GM12878 (cell line): ENCODE measurements at regions not wholly inside any gene's neighbourhood (a gene's known extent, or its start where the extent isn't known, plus 50 kb on each side); places are given as distances from the start of the nearest gene placed in this dataset.

ENCODE experiments used
- ATAC-seq: fragments of 200-7000 bp; cut with Tn5 transposase; 3 replicates; pipeline ENCODE4 v1.9.1; 2020; ENCODE audit warnings: mild to moderate bottlenecking, moderate library complexity
- BruUV-seq: library from RNA; stranded (reverse); fragments of 400-500 nt; replicated peaks from 2 replicates; lab custom pipeline; 2021; lab: Mats Ljungman, UMichigan
- CTCF ChIA-PET: fragments of 300-600 bp; sonication (Branson Sonifier 250); formaldehyde crosslinking; extraction: SDS; loops from one replicate; lab custom pipeline; 2021; ENCODE audit warnings: inconsistent platforms; lab: Yijun Ruan, JAX
- POLR2A ChIA-PET: fragments of 350-600 bp; formaldehyde crosslinking; extraction: SDS; loops from one replicate; lab custom pipeline; 2021; ENCODE audit warnings: inconsistent platforms; lab: Charles Lee
- RAD21 ChIA-PET: fragments of 300-600 bp; sonication (Branson Sonifier 250); formaldehyde crosslinking; loops from one replicate; lab custom pipeline; 2023; ENCODE audit warnings: antibody characterized with exemption; ENCODE audit not compliant: unreplicated experiment; lab: Charles Lee
- SMC1A ChIA-PET: fragments of 300-600 bp; sonication (Branson Sonifier 250); formaldehyde crosslinking; loops from one replicate; lab custom pipeline; 2023; ENCODE audit not compliant: unreplicated experiment, uncharacterized antibody; lab: Charles Lee
- DNase-seq: peaks from one replicate; pipeline ENCODE4 v3.0.0-alpha.2; 2011; ENCODE audit warnings: low read depth, low spot score
- FAIRE-seq: peaks from 3 replicates; lab custom pipeline; 2011; peaks lifted over from hg19 to GRCh38; lab: Jason Lieb, UNC
- H2AFZ ChIP-seq: 2 replicates; pipeline ENCODE4 v1.6.0; 2011; ENCODE audit warnings: low read depth, low read length, control low read depth; ENCODE audit not compliant: control insufficient read depth
- H3K27ac ChIP-seq: 2 replicates; pipeline ENCODE4 v1.5.1; 2011; ENCODE audit warnings: control low read depth; ENCODE audit not compliant: control insufficient read depth, insufficient read depth
- H3K27me3 ChIP-seq, 2 experiments: replicated peaks in 1 of 2; 2 replicates each; pipeline versions ENCODE4 v1.6.0 to v1.6.1; 2011; ENCODE audit warnings: low read length in 1 of 2; ENCODE audit not compliant: control insufficient read depth in 2 of 2, insufficient read depth in 2 of 2
- H3K36me3 ChIP-seq, 2 experiments: 2 replicates each; pipeline ENCODE4 v1.5.1; 2011; ENCODE audit warnings: low read length in 1 of 2; ENCODE audit not compliant: control insufficient read depth in 2 of 2, insufficient read depth in 2 of 2
- H3K4me1 ChIP-seq: 2 replicates; pipeline ENCODE4 v1.6.1; 2011; ENCODE audit warnings: mild to moderate bottlenecking, low read length, moderate library complexity, mixed read lengths; ENCODE audit not compliant: control insufficient read depth, insufficient read depth
- H3K4me2 ChIP-seq: 2 replicates; pipeline ENCODE4 v1.6.0; 2011; ENCODE audit warnings: control low read depth; ENCODE audit not compliant: control insufficient read depth, insufficient read depth
- H3K4me3 ChIP-seq: fragments of 200-600 bp; sonication (generic); 2 replicates; pipeline ENCODE4 v1.5.1; 2016
- H3K79me2 ChIP-seq: 2 replicates; pipeline ENCODE4 v1.6.0; 2011; ENCODE audit warnings: low read length; ENCODE audit not compliant: control insufficient read depth, insufficient read depth
- H3K9ac ChIP-seq: 2 replicates; pipeline ENCODE4 v1.8.0; 2011; ENCODE audit warnings: low read length, control low read depth, mixed read lengths; ENCODE audit not compliant: control insufficient read depth, insufficient read depth
- H3K9me3 ChIP-seq: replicated peaks from 3 replicates; pipeline ENCODE4 v1.5.1; 2011; ENCODE audit warnings: mild to moderate bottlenecking, low read length; ENCODE audit not compliant: control insufficient read depth, insufficient read depth
- H4K20me1 ChIP-seq: 2 replicates; pipeline ENCODE4 v1.6.0; 2011; ENCODE audit not compliant: control insufficient read depth, insufficient read depth
- ATF3 ChIP-seq: IDR thresholded peaks from 2 replicates; pipeline ENCODE4 v1.6.1; 2011; ENCODE audit warnings: low read depth, mild to moderate bottlenecking, low read length, moderate library complexity, borderline replicate concordance; ENCODE audit errors: extremely low read depth
- CHD1 ChIP-seq: IDR thresholded peaks from 2 replicates; pipeline ENCODE4 v1.6.1; 2012; ENCODE audit warnings: low read depth, low read length, improper control_type of control experiment
- HCFC1 ChIP-seq: fragments of 150-350 bp; IDR thresholded peaks from 2 replicates; pipeline ENCODE4 v1.6.1; 2014; ENCODE audit warnings: low read length
- KAT2A ChIP-seq: conservative IDR thresholded peaks from 2 replicates; pipeline ENCODE4 v1.6.1; 2011; ENCODE audit warnings: low read depth, low read length; ENCODE audit not compliant: control insufficient read depth
- MYB ChIP-seq: fragments of 150-350 bp; IDR thresholded peaks from 2 replicates; pipeline ENCODE4 v1.6.1; 2014; ENCODE audit warnings: mild to moderate bottlenecking, low read depth, low read length, borderline replicate concordance
- POLR2AphosphoS5 ChIP-seq: IDR thresholded peaks from 2 replicates; pipeline ENCODE4 v1.6.1; 2011; ENCODE audit warnings: mild to moderate bottlenecking, low read length, inconsistent platforms
- POU2F2 ChIP-seq: IDR thresholded peaks from 3 replicates; pipeline ENCODE4 v1.6.1; 2011; ENCODE audit warnings: low read depth, mild to moderate bottlenecking, low read length, borderline replicate concordance
- PRDM15 ChIP-seq: fragments of 450-650 bp; formaldehyde crosslinking; IDR thresholded peaks from 2 replicates; pipeline ENCODE4 v1.4.0; 2020; ENCODE audit warnings: mild to moderate bottlenecking, moderate library complexity
- REST ChIP-seq: IDR thresholded peaks from 2 replicates; pipeline ENCODE4 v1.6.1; 2012; ENCODE audit warnings: mild to moderate bottlenecking, low read depth, low read length
- SIX5 ChIP-seq: IDR thresholded peaks from 2 replicates; pipeline ENCODE4 v1.6.1; 2011; ENCODE audit warnings: mild to moderate bottlenecking, low read depth, low read length, moderate library complexity; ENCODE audit not compliant: severe bottlenecking
- ZNF384 ChIP-seq: IDR thresholded peaks from 2 replicates; pipeline ENCODE4 v1.6.1; 2012; ENCODE audit warnings: low read depth, mild to moderate bottlenecking, low read length, improper control_type of control experiment, borderline replicate concordance
- WGBS: methylation state at CpG from one replicate; pipeline ENCODE4 v1.1.6; 2016; ENCODE audit warnings: low lambda C conversion rate; ENCODE audit not compliant: insufficient replicate concordance, insufficient coverage; ENCODE audit errors: missing lambda C conversion rate; 5-methylcytosine and 5-hydroxymethylcytosine counted together
- in situ Hi-C: fragments of 300-500 bp; cut with MboI; formaldehyde crosslinking; loops from 9 replicates; pipeline ENCODE4 v1.14.3; 2018; ENCODE audit warnings: mixed read lengths
- intact Hi-C: fragments of 100-400 bp; cut with micrococcal nuclease; formaldehyde crosslinking; loops from one replicate; pipeline ENCODE4 v1.14.2; 2022; ENCODE audit not compliant: unreplicated experiment

- in situ Hi-C loops, result no loop called here
- SMC1A ChIA-PET, result interaction anchor here (1.6 kb wide), 1 partner anchor 30 kb away, joined by 3 read pairs; no protein-coding TSS in a partner anchor
- TF ChIP-seq HCFC1 (no peak), REST (no peak)
- POLR2A ChIA-PET, result no interaction called here
- Histone ChIP-seq H3K4me3 (no peak overlapping the region), H3K27ac (no peak overlapping the region), H3K9me3 (no peaks in the 10 kb centered on the region), H3K27me3 (peaks cover 0 to 3% of the 10 kb centered on the region in 2 experiments; a peak in 2 of 4 replicates), H2AFZ (no peak overlapping the region), H3K9ac (no peak overlapping the region), H3K4me1 (no peaks in the 10 kb centered on the region), H3K79me2 (no peaks in the 10 kb centered on the region), H4K20me1 (no peaks in the 10 kb centered on the region), H3K4me2 (no peak overlapping the region), H3K36me3 (no peaks in the 10 kb centered on the region)
- no peak for FAIRE-seq
- WGBS, result 37% methylated on average over 12 of the region's 12 CpGs
- RAD21 ChIA-PET, result no interaction called here
- intact Hi-C loops, result no loop called here
- DNase-seq, result no peak
- CTCF ChIA-PET, result no interaction called here
- BruUV-seq, result no TSS peak
- no peak for ATAC-seq
Measured at GRCh38 chr16:48852951-48853350, 243.0 kb upstream of the N4BP1 start.

GRCh38 chr16:48852458-48852857 lies 242.5 kb upstream of the N4BP1 start:
- RAD21 ChIA-PET, result no interaction called here
- H4K20me1 ChIP-seq, result no peaks in the 10 kb centered on the region
- SMC1A ChIA-PET, result no interaction called here
- 12% methylated on average over 6 of the region's 6 CpGs for WGBS
- no peak overlapping the region for H3K27ac ChIP-seq
- no peak overlapping the region for H3K9ac ChIP-seq
- intact Hi-C loops, result no loop called here
- no peaks in the 10 kb centered on the region for H3K9me3 ChIP-seq
- H3K79me2 ChIP-seq, result no peaks in the 10 kb centered on the region
- CTCF ChIA-PET, result no interaction called here
- DNase-seq, result no peak
- H3K27me3 ChIP-seq, result no peaks in the 10 kb centered on the region; a peak in 1 of 4 replicates
- no peak overlapping the region for H2AFZ ChIP-seq
- in situ Hi-C loops, result no loop called here
- H3K4me2 ChIP-seq, result no peak overlapping the region
- POLR2A ChIA-PET, result no interaction called here
- FAIRE-seq, result no peak
- H3K4me3 ChIP-seq, result no peak overlapping the region
- no TSS peak for BruUV-seq
- no peaks in the 10 kb centered on the region for H3K36me3 ChIP-seq
- no peaks in the 10 kb centered on the region for H3K4me1 ChIP-seq
- no peak for ATAC-seq
- no peak for TF ChIP-seq POU2F2
- no peak for TF ChIP-seq ATF3
- TF ChIP-seq ZNF384, result no peak
- TF ChIP-seq SIX5, result no peak
- no peak for TF ChIP-seq CHD1
- no peak for TF ChIP-seq POLR2AphosphoS5
- TF ChIP-seq MYB, result no peak
- TF ChIP-seq KAT2A, result no peak
- no peak for TF ChIP-seq PRDM15 (CRISPR knock-in tag)
